HG02763 (cell line): ENCODE measurements at regions not wholly inside any gene's neighbourhood (a gene's known extent, or its start where the extent isn't known, plus 50 kb on each side); places are given as distances from the start of the nearest gene placed in this dataset.
"Not testable (repeated sequence)": the region's sequence is repeated elsewhere in the genome, so short reads cannot be mapped to it uniquely, and the experiment has no call there.

ENCODE experiments used
- ATAC-seq: cut with Tn5 transposase; IDR thresholded peaks from one replicate; pipeline ENCODE4 v1.9.1; 2021; ENCODE audit warnings: mild to moderate bottlenecking, moderate library complexity; ENCODE audit not compliant: unreplicated experiment

DNA sequence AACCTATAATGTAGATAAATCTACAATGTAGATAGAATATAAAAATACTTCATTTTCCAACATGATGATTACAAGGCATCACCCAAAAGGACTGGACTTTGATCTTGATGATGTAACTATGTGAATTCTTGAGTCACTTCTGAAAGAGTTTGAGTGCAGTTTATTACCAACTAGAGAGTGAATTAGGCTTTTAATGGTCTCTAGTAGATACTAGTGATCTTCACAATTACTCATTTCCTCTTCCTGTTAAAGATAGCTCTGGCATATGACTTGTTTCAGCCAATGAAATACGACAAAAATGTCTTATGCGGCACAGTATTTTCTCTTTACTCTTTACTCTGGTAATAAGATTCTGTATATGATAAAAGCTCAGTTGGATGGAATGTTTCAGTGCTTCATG is 1588.1 kb upstream of the B3GALT2 start:
- no peak for ATAC-seq

DNA sequence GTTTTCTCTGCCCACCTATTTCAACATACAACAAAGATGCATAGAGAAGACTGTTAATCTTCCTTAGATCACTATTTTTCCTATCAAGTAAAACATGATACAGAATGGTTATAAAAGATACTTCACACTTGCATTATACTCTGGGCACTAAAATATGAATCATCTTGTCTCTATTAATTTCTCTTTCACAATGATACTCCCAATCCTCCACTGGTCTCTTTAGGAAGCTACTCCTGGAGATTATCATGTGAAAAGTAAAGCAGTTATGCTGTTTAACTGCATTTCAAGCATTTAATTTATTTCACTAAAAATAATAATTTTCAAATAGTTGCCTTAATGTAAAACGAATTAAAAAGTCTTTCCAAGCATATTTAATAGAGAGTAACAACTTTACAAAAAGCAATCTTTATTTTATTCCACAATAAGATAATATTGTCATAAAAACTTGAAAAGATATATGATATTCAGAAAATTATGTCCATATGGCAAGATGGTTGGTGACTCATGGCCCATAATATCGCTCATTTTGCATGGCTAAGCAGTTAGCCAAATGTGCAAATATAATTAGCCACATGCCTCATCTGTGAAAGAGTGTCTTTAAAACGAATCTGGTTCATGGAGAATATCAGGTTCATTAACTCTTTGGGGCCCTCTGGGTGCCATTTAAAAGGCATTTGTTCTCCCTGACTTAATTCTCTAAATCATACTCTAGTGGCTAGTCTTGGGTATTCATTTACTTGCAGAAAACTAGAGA is 1569.0 kb upstream of the B3GALT2 start:
- ATAC-seq = no peak

DNA sequence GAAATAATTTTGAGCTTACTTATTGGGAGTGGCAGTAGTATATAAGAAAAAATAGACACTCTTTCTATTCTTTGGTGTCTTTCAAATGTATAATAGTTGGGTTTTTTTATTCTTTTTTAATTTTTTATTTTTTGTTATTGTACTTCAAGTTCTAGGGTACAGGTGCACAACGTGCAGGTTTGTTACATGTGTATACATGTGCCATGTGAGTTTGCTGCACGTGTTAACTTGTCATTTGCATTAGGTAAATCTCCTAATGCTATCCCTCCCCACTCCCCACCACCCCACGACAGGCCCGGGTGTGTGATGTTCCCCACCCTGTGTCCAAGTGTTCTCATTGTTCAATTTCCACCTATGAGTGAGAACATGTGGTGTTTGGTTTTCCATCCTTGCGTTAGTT is 1552.4 kb upstream of the B3GALT2 start:
- not testable (repeated sequence) for ATAC-seq

DNA sequence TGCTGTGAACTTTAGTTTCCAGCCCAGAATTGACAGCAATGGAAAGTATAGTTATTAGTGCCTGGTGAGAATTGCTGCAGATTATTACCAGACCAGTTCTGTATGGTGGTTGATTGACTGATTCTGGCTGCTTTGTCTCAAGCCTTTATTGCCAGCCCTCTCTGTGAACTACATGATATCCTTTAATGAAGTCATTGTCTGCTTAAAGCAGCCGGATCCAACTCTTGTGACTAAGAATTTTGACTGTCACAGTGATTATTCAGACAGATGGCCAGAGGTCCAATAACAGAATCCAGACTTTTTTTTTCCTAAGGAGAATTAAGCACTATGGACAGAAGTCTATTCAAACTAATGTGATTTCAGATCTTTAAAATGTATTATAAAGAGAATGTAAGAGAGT is 1548.6 kb upstream of the B3GALT2 start:
- ATAC-seq = no peak

DNA sequence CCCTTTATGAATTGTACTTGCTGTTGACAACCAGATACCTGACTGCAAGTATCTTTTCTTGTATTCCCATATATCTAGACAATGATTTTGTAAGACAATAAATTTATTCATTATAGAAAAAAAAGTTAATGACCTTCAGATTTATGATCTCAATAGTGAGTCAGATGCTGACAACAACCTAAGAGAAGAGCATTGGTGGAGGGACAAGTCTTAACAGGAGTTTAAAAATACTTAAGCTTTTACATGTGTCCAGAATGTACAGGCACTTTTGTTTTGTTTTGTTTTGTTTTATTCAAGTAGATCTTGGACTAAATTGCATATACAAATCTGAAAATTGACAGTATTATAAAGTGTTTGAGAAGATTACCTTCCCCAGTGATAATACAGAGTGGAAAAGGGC is 1544.6 kb upstream of the B3GALT2 start:
- no peak for ATAC-seq

DNA sequence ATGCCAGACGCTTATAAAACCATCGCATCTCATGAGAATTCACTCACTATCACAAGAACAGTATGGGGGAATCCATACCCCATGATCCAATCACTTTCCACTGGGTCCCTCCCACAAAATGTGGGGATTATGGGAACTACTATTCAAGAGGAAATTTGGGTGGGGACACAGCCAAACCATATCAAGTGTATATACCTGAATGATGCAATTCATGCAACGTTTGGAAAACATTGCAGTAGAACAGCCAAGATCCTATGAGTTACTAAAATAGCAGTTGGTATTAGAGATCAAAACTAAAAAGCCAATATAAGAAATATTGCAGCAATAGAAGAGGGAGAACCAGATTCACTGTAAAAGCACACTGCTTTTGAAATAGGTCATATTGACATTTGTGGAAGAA is 1543.9 kb upstream of the B3GALT2 start:
- no peak for ATAC-seq

DNA sequence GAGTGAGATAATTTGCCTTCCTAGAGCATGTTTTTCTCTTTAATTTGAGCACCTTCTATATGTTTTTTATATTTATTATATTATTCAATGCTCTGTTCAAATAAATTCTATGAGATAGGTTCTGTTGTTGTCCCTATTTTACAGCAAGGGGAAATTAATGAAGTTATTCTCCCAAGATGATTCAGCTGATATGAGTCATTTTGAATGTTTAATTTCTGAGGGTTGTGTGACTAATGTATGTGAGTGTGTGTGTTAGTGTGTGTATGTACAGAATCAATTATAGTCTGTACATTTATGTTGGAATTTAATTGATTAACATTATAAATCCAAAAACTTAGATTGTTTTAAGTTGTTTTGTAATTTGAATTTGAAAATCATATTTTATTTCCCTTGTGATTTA is 1536.7 kb upstream of the B3GALT2 start:
- no peak for ATAC-seq

DNA sequence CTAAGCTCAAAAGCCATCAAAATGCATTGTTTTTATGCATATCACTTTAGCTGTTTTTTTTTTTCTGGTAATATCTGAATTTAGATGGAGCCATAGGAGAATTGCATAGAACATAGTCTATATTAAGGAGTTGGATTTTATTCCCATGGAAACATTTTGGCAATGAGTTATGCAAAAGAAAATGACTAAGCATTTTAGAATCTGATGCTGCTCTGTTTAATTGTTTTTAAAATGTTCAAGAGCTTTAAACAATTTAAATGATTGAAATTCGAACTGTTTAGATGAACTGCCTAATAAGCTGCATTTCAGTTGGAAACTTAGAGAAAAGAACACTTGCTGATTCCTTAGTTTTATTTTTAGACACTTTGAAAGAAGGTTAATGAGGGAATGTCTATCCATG is 1531.5 kb upstream of the B3GALT2 start:
- no peak for ATAC-seq

DNA sequence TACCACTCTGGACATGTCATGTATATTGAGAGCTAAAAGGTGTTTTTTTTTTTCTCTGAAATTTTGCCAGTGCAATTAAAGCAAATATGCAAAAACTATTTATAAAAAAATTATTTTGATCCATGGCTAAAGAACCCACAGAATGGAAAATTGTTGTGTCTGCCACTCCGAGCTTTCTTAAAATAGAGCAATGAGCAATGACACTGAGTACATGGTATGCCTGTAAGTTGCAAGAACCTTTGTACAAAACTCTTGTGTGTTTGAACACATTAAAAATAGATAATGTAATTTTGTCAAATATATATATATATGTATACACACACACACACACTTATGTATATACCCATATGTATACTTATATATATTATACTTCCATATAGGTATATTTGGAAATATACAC is 1530.9 kb upstream of the B3GALT2 start:
- no peak for ATAC-seq

DNA sequence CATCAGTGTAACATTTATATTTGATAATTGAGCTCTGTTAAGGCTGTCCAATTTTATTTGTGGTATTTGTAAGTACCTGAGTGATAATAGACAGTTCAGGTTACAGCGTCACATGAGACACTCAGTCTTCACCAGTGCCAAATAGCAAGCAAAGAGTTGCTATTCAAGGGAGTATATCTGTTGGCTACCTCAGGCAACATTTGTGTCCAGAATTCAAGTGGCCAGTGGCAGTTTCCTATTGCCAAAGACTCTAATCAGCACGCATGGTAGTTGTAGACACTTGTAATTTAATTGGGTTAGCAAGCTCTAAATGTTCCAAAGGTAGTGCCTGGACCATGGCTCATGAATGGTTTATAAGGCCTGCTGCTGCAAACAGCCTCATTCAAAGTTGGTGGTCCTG is 1524.3 kb upstream of the B3GALT2 start:
- ATAC-seq = no peak

DNA sequence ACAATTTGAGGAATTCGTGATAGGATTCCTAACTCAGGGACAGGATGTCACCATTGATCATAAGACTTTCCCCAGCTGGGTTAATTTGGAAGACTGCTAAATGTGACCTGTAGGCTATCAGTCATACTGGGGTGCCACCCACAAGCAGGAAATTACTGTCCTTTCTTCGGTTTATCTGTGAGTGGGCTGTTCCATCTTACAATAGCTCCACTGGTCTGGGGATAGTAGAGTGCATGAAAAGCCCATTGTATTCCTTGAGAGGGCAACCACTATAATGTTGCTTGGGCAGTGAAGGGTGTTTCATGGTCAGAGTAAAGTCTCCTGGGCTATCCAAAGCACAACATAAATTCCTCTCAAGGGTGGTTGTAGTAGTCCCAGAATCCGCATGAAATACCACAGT is 1523.0 kb upstream of the B3GALT2 start:
- no peak for ATAC-seq

DNA sequence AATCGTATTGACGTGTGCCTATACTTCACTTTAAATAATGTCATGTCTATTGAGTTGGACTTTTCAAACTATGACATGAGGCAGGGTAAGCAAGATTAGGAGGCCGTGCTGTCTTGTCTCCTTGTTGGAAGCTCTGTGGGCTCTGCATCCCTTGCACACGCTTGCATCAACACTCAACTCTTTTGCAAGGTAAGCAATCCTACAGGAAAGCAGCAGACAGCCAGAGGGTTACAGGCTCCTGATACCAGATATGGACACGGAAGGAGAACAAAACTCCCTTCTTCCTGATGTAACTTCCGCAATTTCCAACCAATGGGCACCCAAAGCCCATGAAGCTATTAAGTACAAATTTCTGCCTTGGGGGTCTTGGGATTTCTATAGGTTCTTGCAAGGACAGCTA is 1520.7 kb upstream of the B3GALT2 start:
- no peak for ATAC-seq

DNA sequence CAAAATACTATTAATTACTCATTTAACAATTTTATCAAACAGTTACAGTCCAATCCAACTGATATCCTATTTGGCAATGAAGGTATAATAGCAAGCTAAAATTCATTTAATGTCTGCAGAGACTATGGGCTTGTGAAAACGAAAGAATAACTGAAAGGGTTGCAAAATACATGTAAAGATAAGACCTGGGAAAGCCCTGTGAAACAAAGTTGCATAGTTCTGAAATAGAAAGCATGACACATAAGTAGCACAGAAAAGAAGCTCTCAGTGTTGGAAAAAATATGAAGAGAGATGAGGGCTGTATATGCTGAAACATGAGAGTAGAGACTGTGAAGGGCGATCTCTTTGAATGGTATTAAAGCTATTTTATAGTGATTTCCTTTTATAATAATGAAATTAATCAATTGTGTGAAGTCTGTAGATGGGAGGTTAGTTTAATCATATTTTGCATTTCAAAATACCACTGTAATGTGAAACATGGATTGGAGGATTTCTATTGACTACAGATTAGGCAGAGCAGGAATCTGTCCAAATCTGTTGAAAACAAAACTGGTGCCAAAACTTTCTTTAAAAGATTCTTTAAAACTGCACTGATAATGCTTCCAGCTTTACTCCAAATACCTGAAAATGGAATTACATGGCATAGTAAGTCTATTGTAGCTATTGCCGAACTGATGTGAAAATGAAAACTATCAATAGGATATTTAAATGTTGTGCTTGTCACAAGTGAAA is 1518.9 kb upstream of the B3GALT2 start:
- no peak for ATAC-seq

DNA sequence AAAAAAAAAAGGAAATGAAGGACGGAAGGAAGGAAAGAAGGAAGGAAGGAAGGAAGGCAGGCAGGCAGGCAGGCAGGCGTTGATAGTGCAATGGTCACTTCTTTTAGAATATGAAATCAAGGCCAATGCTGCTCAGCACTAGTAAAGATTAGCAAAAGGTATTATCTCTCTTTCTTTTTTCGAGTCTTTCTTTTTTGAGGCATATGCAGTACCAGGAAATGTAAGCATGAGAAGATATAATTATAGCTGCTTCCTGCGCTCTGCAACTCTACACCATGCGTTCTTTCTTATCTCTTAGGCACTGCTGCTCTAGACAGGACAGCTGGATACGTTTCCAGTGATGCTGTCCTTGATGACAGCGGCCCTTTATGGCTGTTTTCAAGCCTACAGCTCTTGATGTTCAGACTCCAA is 1512.5 kb upstream of the B3GALT2 start:
- no peak for ATAC-seq

DNA sequence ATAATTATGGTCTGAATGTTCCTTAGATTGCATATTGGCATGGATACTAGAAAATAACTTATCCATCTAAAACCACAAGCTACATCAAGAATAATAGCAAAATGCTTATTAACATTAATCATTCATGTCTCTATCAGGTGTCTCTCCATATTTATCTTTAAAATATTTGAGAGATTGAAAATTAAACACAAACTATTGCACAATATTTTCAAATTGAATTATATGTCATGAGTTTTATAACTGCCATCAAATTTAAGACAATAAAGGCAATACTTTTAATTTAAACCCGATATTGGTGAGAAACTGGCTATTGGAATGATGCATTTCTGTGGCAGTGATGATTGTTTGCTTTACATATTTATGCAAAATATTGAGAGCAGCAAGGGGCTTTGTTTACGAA is 1506.8 kb upstream of the B3GALT2 start:
- no peak for ATAC-seq

DNA sequence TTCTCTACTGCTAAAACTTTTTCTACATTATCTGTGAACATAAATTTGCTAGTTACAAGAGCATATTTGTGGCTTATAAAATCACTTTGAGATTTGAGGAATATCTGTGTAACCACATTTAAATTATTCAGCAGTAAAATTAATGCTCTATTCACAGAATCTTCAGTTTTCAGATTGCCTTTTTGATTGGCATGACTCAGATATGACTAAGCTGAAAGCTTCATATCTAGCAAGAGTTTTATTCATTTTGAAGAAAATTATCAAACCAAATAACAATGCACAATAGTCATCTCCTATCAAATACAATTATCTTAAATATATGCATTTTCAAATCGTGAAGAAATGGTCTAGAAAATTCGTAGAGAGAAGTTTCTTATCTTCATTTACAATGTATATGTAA is 1498.2 kb upstream of the B3GALT2 start:
- no peak for ATAC-seq

DNA sequence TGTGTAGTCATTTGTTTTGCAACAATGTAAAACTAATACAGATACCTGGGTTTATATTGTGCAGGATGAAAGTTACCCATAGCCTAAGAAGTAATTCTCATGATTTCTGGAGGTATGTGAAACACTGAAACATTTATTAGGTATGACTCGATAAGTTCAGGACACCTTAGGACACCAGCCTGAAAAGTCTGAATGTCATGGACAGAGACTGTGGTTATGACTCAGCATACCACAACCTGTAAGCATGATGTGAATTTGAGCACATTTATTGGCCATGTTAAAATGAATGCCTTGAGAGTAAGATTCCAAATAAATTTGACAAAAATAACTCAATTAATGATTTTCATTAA is 1471.7 kb upstream of the B3GALT2 start:
- no peak for ATAC-seq

DNA sequence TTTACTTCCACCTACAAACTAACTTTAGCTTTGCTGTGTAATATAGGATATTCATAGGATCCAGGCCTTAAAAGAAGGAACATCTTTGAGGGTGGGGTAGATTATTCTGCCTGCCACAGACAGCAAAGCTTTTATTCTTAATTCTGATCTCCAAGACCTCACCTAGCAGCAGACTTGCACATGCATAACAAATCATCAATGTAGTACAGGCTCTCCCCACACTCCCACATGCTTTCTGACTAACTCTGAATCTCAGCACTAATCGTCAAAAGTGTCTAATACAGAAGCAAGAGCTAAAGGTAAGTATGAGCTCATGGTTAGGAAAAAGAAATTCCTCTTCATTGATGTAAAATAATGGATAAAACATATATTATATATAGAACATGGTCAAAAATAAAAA is 1468.5 kb upstream of the B3GALT2 start:
- no peak for ATAC-seq

DNA sequence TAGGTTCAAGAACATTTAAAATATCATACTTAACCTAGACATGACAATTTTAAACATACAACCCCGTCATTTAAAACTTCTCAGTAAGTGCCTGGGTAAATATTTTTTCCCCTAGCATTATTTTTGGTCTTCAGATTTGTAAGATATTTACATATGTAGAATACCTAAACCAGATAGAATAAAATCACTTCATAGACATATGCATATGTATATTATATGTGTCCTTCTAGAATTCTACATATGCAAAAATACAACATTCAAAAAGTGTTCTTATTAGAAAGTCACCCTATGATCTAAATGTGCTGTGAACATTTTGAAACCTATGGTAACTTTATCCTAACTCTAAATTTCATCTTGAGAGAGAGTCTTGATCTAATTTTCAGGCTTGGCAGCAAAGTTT is 1467.0 kb upstream of the B3GALT2 start:
- no peak for ATAC-seq

DNA sequence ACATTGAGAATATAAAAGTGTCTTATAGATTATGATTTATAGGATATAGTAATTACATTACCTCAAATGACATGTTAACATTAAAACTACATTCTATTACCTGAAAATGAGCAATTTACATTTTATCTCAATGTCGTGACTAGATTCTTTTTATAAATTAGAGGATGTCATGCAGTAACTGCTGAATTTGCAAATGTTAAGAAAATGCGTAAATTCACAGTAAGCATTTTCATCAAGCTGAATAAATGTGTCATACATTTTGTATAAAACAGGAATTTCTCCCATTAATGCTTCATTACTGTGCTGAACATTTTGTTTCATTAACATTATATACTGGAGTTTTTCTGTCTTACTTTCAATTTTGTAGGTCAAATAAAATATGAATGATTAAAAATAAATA is 1460.7 kb upstream of the B3GALT2 start:
- no peak for ATAC-seq

DNA sequence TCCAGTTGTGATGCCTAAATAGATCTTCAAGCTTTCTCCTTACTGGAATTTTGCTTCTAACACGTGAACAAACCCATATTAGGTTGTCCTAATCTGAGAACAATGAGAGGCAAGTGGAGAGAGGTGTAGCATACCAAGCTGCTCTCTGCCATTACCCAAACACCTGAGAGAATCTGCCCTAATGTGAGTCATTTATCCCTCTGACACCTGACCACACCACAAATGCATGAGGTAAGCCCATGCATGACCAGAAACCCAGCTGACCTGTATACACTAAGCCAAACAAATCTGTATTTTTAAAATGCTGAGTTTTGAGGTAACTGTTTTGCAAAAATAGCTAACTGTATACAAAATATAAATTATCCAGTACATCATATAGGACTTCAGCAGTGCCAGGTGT is 1458.1 kb upstream of the B3GALT2 start:
- ATAC-seq = no peak

DNA sequence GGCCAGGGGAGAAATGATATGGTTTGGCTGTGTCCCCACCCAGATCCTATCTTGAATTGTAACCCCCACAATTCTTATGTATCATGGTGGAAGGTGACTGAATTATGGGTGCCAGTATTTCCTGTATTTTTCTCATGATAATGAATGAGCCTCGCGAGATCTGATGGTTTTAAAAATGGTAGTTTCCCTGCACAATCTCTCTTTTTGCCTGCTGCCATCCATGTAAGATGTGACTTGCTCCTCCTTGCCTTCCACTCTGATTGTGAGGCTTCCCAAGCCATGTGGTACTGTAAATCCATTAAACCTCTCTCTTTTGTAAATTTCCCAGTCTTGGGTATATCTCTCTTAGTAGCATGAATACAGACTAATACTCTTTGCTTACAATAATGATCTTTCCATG is 1453.9 kb upstream of the B3GALT2 start:
- ATAC-seq = no peak

DNA sequence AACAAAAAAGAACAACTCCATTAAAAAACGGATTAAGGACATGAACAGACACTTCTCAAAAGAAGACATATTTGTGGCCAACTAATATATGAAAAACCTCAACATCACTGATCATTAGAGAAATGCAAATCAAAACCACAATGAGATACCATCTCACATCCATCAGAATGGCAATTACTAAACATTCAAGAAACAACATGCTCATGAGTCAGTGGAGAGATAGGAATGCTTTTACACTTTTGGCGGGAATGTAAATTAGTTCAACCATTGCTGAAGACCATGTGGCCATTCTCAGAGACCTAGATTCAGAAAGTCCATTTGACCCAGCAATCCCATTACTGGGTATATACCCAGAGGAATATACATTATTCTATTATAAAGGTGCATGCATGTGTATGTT is 1442.6 kb upstream of the B3GALT2 start:
- ATAC-seq = no peak
